HCT116 (cell line): ENCODE measurements at regions not wholly inside any gene's neighbourhood (a gene's known extent, or its start where the extent isn't known, plus 50 kb on each side); places are given as distances from the start of the nearest gene placed in this dataset.

Experiments
- ATAC-seq: fragments of 200-7000 bp; cut with Tn5 transposase; 2 replicates; pipeline ENCODE4 v1.9.1; 2020; ENCODE audit warnings: mild to moderate bottlenecking, moderate library complexity
- BruUV-seq: library from RNA; stranded (reverse); fragments of 400-500 nt; replicated peaks from 2 replicates; lab custom pipeline; 2021; lab: Mats Ljungman, UMichigan
- CTCF ChIA-PET: fragments of 300-600 bp; sonication (Branson Sonifier 250); formaldehyde crosslinking; loops from one replicate; lab custom pipeline; 2021; ENCODE audit warnings: antibody characterized with exemption; lab: Charles Lee
- POLR2A ChIA-PET: fragments of 300-600, 350-600 bp; sonication (Branson Sonifier 250); formaldehyde crosslinking; loops from one replicate; lab custom pipeline; 2021; ENCODE audit warnings: antibody characterized with exemption; lab: Charles Lee
- RAD21 ChIA-PET, 2 experiments: fragments of 300-600 bp; sonication (Branson Sonifier 250); formaldehyde crosslinking; loops; one replicate each; lab custom pipeline; 2023; ENCODE audit warnings: low total read pairs in 2 of 2; ENCODE audit not compliant: uncharacterized antibody in 2 of 2, unreplicated experiment in 2 of 2, low non-redundant PET in 1 of 2; lab: Charles Lee
- DNase-seq: peaks from one replicate; pipeline ENCODE4 v3.0.0-alpha.2; 2010; ENCODE audit warnings: low read depth, low spot score
- H2AFZ ChIP-seq: fragments of 200-600 bp; shearing (Covaris generic), sonication (generic); 2 replicates; pipeline ENCODE4 v1.6.1; 2017; ENCODE audit warnings: low read depth, mixed run types, mixed read lengths, antibody characterized with exemption, low read length; ENCODE audit not compliant: poor library complexity, severe bottlenecking
- H3K27ac ChIP-seq: 2 replicates; pipeline ENCODE4 v1.5.1; 2012; ENCODE audit warnings: low read depth, low read length
- H3K27me3 ChIP-seq: fragments of 200-600 bp; sonication (generic); 2 replicates; pipeline ENCODE4 v1.6.1; 2016; ENCODE audit warnings: mixed run types, low read length, mixed read lengths; ENCODE audit not compliant: insufficient read depth
- H3K36me3 ChIP-seq, 2 experiments: fragments of 200-500 bp in 1 of 2; fragments of 200-600 bp in 1 of 2; sonication (Bioruptor generic) in 1 of 2; sonication (generic) in 1 of 2; 2 replicates each; pipeline versions ENCODE4 v1.5.1 to v1.6.1; 2014 to 2016; ENCODE audit warnings: low read length in 2 of 2, inconsistent platforms in 1 of 2, mixed read lengths in 1 of 2, mixed run types in 1 of 2; ENCODE audit not compliant: insufficient read depth in 2 of 2, control insufficient read depth in 1 of 2
- H3K4me1 ChIP-seq, 2 experiments: fragments of 200-600 bp in 1 of 2; sonication (generic) in 1 of 2; 2 replicates each; pipeline versions ENCODE4 v1.5.1 to v1.6.1; 2012 to 2017; ENCODE audit warnings: low read length in 2 of 2, inconsistent platforms in 1 of 2, mild to moderate bottlenecking in 1 of 2, mixed read lengths in 1 of 2, mixed run types in 1 of 2, moderate library complexity in 1 of 2; ENCODE audit not compliant: insufficient read depth in 2 of 2, control insufficient read depth in 1 of 2
- H3K4me2 ChIP-seq: fragments of 200-600 bp; sonication (generic); 2 replicates; pipeline ENCODE4 v1.6.1; 2017; ENCODE audit warnings: mixed run types, low read length, mixed read lengths
- H3K4me3 ChIP-seq, 2 experiments: fragments of 200-600 bp in 1 of 2; sonication (generic) in 1 of 2; replicated peaks in 1 of 2; 2 replicates each; pipeline ENCODE4 v1.5.1; 2011 to 2016; ENCODE audit warnings: low read length in 2 of 2, control low read depth in 1 of 2, low read depth in 1 of 2, mild to moderate bottlenecking in 1 of 2, mixed read lengths in 1 of 2, mixed run types in 1 of 2
- H3K79me2 ChIP-seq: fragments of 200-600 bp; sonication (generic); 2 replicates; pipeline ENCODE4 v1.6.1; 2017; ENCODE audit warnings: mild to moderate bottlenecking, mixed run types, low read length, moderate library complexity, mixed read lengths; ENCODE audit not compliant: insufficient read depth
- H3K9ac ChIP-seq: fragments of 200-600 bp; sonication (generic); 2 replicates; pipeline ENCODE4 v1.6.1; 2016; ENCODE audit warnings: low read length, mixed read lengths
- H3K9me2 ChIP-seq: fragments of 200-600 bp; sonication (generic), shearing (Covaris generic); 2 replicates; pipeline ENCODE4 v1.6.1; 2017; ENCODE audit warnings: mixed run types, mild to moderate bottlenecking, moderate library complexity; ENCODE audit not compliant: insufficient read depth
- H3K9me3 ChIP-seq, 2 experiments: fragments of 200-500 bp in 1 of 2; fragments of 200-600 bp in 1 of 2; sonication (Bioruptor generic) in 1 of 2; sonication (generic) in 1 of 2; 2 replicates each; pipeline ENCODE4 v1.6.1; 2014 to 2017; ENCODE audit warnings: low read length in 2 of 2, mixed read lengths in 2 of 2, inconsistent platforms in 1 of 2, low read depth in 1 of 2, mild to moderate bottlenecking in 1 of 2, mixed run types in 1 of 2, moderate library complexity in 1 of 2; ENCODE audit not compliant: control insufficient read depth in 1 of 2, insufficient read depth in 1 of 2
- H4K20me1 ChIP-seq: fragments of 200-600 bp; sonication (generic), shearing (Covaris generic); 2 replicates; pipeline ENCODE4 v1.6.1; 2017; ENCODE audit warnings: mixed run types, mild to moderate bottlenecking, moderate library complexity; ENCODE audit not compliant: insufficient read depth
- intact Hi-C: fragments of 100-400 bp; cut with micrococcal nuclease; formaldehyde crosslinking; loops from 2 replicates; pipeline ENCODE4 v1.10.0; 2022
- TF ChIP-seq, protein P1 (sequence below): IDR thresholded peaks from 2 replicates; pipeline ENCODE4 v1.6.1; 2012; ENCODE audit warnings: low read depth
- TF ChIP-seq, protein P2 (sequence below): IDR thresholded peaks from 2 replicates; pipeline ENCODE4 v1.6.1; 2011; ENCODE audit warnings: mild to moderate bottlenecking, low read length, moderate library complexity; ENCODE audit not compliant: insufficient replicate concordance; ENCODE audit errors: extremely low read depth
- TF ChIP-seq, protein P3 (sequence below): IDR thresholded peaks from 2 replicates; pipeline ENCODE4 v1.6.1; 2012

GRCh38 chr11:42047637-42048555 lies 588.4 kb upstream of the LRRC4C start:
- Histone ChIP-seq H3K4me3 (no peak overlapping the region), H3K4me1 (no peaks in the 10 kb centered on the region), H3K27ac (no peak overlapping the region), H3K36me3 (no peaks in the 10 kb centered on the region), H4K20me1 (no peaks in the 10 kb centered on the region), H2AFZ (no peak overlapping the region), H3K27me3 (no peaks in the 10 kb centered on the region), H3K9me3 (peaks cover 8 to 24% of the 10 kb centered on the region in 2 experiments; a peak in 2 of 4 replicates), H3K9ac (no peak overlapping the region), H3K4me2 (no peak overlapping the region), H3K79me2 (no peaks in the 10 kb centered on the region), H3K9me2 (no peaks in the 10 kb centered on the region)
- intact Hi-C loops, result no loop called here
- ChIA-PET CTCF (no interaction called here), RAD21 (no interaction called here), POLR2A (no interaction called here)
- no TSS peak for BruUV-seq
- DNase-seq, result no peak
- ATAC-seq, result no peak
- TF ChIP-seq, protein P1, sequence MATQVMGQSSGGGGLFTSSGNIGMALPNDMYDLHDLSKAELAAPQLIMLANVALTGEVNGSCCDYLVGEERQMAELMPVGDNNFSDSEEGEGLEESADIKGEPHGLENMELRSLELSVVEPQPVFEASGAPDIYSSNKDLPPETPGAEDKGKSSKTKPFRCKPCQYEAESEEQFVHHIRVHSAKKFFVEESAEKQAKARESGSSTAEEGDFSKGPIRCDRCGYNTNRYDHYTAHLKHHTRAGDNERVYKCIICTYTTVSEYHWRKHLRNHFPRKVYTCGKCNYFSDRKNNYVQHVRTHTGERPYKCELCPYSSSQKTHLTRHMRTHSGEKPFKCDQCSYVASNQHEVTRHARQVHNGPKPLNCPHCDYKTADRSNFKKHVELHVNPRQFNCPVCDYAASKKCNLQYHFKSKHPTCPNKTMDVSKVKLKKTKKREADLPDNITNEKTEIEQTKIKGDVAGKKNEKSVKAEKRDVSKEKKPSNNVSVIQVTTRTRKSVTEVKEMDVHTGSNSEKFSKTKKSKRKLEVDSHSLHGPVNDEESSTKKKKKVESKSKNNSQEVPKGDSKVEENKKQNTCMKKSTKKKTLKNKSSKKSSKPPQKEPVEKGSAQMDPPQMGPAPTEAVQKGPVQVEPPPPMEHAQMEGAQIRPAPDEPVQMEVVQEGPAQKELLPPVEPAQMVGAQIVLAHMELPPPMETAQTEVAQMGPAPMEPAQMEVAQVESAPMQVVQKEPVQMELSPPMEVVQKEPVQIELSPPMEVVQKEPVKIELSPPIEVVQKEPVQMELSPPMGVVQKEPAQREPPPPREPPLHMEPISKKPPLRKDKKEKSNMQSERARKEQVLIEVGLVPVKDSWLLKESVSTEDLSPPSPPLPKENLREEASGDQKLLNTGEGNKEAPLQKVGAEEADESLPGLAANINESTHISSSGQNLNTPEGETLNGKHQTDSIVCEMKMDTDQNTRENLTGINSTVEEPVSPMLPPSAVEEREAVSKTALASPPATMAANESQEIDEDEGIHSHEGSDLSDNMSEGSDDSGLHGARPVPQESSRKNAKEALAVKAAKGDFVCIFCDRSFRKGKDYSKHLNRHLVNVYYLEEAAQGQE, result no peak
- TF ChIP-seq, protein P2, sequence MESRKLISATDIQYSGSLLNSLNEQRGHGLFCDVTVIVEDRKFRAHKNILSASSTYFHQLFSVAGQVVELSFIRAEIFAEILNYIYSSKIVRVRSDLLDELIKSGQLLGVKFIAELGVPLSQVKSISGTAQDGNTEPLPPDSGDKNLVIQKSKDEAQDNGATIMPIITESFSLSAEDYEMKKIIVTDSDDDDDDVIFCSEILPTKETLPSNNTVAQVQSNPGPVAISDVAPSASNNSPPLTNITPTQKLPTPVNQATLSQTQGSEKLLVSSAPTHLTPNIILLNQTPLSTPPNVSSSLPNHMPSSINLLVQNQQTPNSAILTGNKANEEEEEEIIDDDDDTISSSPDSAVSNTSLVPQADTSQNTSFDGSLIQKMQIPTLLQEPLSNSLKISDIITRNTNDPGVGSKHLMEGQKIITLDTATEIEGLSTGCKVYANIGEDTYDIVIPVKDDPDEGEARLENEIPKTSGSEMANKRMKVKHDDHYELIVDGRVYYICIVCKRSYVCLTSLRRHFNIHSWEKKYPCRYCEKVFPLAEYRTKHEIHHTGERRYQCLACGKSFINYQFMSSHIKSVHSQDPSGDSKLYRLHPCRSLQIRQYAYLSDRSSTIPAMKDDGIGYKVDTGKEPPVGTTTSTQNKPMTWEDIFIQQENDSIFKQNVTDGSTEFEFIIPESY, result no peak
- TF ChIP-seq, protein P3, sequence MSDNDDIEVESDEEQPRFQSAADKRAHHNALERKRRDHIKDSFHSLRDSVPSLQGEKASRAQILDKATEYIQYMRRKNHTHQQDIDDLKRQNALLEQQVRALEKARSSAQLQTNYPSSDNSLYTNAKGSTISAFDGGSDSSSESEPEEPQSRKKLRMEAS, result no peak
- TF ChIP-seq, all 23 proteins: peak for 0
